Left lung (tissue), 4 donors: ENCODE measurements at regions not wholly inside any gene's neighbourhood (a gene's known extent, or its start where the extent isn't known, plus 50 kb on each side); places are given as distances from the start of the nearest gene placed in this dataset.
"Not testable (repeated sequence)": the region's sequence is repeated elsewhere in the genome, so short reads cannot be mapped to it uniquely, and the experiment has no call there.

Experiments
- ATAC-seq: fragments of 200-7000 bp; cut with Tn5 transposase; one replicate; pipeline ENCODE4 v1.9.1; 2020; ENCODE audit warnings: moderate library complexity
- DNase-seq, 4 donors: peaks; one replicate each; pipeline ENCODE4 v3.0.0-alpha.2; 2013 to 2020
- H3K27ac ChIP-seq, 2 donors: fragments of 200-600 bp; sonication (generic) in 1 of 2; one replicate each; pipeline versions ENCODE4 v1.5.0 to v1.8.0; 2020 to 2021
- H3K27me3 ChIP-seq, 2 donors: fragments of 200-600 bp; sonication (generic) in 1 of 2; one replicate each; pipeline versions ENCODE4 v1.5.0 to v1.8.0; 2020 to 2021
- H3K36me3 ChIP-seq, 2 donors: fragments of 200-600 bp; sonication (generic) in 1 of 2; one replicate each; pipeline versions ENCODE4 v1.5.0 to v1.8.0; 2020 to 2021
- H3K4me1 ChIP-seq, 2 donors: fragments of 200-600 bp; one replicate each; pipeline ENCODE4 v1.8.0; 2021
- H3K4me3 ChIP-seq, 2 donors: fragments of 200-600 bp; sonication (generic) in 1 of 2; one replicate each; pipeline versions ENCODE4 v1.5.0 to v1.8.0; 2020 to 2021; ENCODE audit warnings: mild to moderate bottlenecking in 1 of 2
- H3K9me3 ChIP-seq, 2 donors: fragments of 200-600 bp; sonication (generic) in 1 of 2; one replicate each; pipeline versions ENCODE4 v1.5.0 to v1.8.0; 2020 to 2021
- CTCF ChIP-seq, 2 donors: fragments of 200-600 bp; sonication (generic) in 1 of 2; IDR thresholded peaks; one replicate each; pipeline versions ENCODE4 v1.5.0 to v1.8.0; 2021; ENCODE audit warnings: antibody characterized with exemption in 2 of 2
- intact Hi-C, 2 donors: fragments of 100-400 bp; cut with DNase I; formaldehyde crosslinking; loops; one replicate each; pipeline versions ENCODE4 v1.11.2 to v1.14.2; 2022
- donor health status: DM: no; HTN: yes; CAD: no.
- donor health status: DM: no; HTN: no; CAD: no.

- H3K27me3 ChIP-seq, result no peaks in the 10 kb centered on the region
- ATAC-seq, result no peak
- no peaks in the 10 kb centered on the region for H3K4me1 ChIP-seq
- no peaks in the 10 kb centered on the region for H3K9me3 ChIP-seq
- DNase-seq, result no peak
- no peak overlapping the region for H3K27ac ChIP-seq
- intact Hi-C loops, result no loop called here
- no peak for TF ChIP-seq CTCF (IDR thresholded peaks at IDR 0.05)
- H3K4me3 ChIP-seq, result no peak overlapping the region
- H3K36me3 ChIP-seq, result no peaks in the 10 kb centered on the region
Measured at GRCh38 chr9:81801190-81801589, 111.8 kb upstream of the TLE1 start.

- intact Hi-C loops, result no loop called here
- TF ChIP-seq CTCF (IDR thresholded peaks at IDR 0.05), result no peak
- ATAC-seq (no peak), DNase-seq (no peak)
- H3K27me3 ChIP-seq, result no peaks in the 10 kb centered on the region
- no peaks in the 10 kb centered on the region for H3K9me3 ChIP-seq
- no peak overlapping the region for H3K4me3 ChIP-seq
- no peak overlapping the region for H3K27ac ChIP-seq
- H3K36me3 ChIP-seq, result no peaks in the 10 kb centered on the region
- no peaks in the 10 kb centered on the region for H3K4me1 ChIP-seq
Measured at GRCh38 chr9:81804306-81804705, 115.0 kb upstream of the TLE1 start.

- ATAC-seq, H3K27me3 ChIP-seq, intact Hi-C loops, H3K4me1 ChIP-seq, H3K27ac ChIP-seq, H3K9me3 ChIP-seq, H3K4me3 ChIP-seq, H3K36me3 ChIP-seq, DNase-seq: not testable (repeated sequence)
Measured at GRCh38 chr9:81811688-81812087, 116.5 kb upstream of the SPATA31D4 start.

- H3K27ac ChIP-seq, result no peak overlapping the region
Measured at GRCh38 chr9:81814401-81814793, 113.8 kb upstream of the SPATA31D4 start.

GRCh38 chr9:81814794-81815464 lies 113.3 kb upstream of the SPATA31D4 start:
- no peaks in the 10 kb centered on the region for H3K9me3 ChIP-seq
- no peaks in the 10 kb centered on the region for H3K36me3 ChIP-seq
- intact Hi-C loops, result no loop called here
- H3K4me3 ChIP-seq, result no peak overlapping the region
- H3K27me3 ChIP-seq, result no peaks in the 10 kb centered on the region
- no peak for TF ChIP-seq CTCF (IDR thresholded peaks at IDR 0.05)
- H3K27ac ChIP-seq, result no peak overlapping the region
- ATAC-seq, result no peak
- no peaks in the 10 kb centered on the region for H3K4me1 ChIP-seq
- DNase-seq, result no peak

More at GRCh38 chr9:81814401-81814793, 113.8 kb upstream of the SPATA31D4 start:
- TF ChIP-seq CTCF (IDR thresholded peaks at IDR 0.05), result no peak
- no peaks in the 10 kb centered on the region for H3K9me3 ChIP-seq
- H3K27me3 ChIP-seq, result no peaks in the 10 kb centered on the region
- no peak overlapping the region for H3K4me3 ChIP-seq
- ATAC-seq, result no peak
- no peaks in the 10 kb centered on the region for H3K36me3 ChIP-seq
- intact Hi-C loops, result no loop called here
- DNase-seq, result no peak
- no peaks in the 10 kb centered on the region for H3K4me1 ChIP-seq

- no peaks in the 10 kb centered on the region for H3K27me3 ChIP-seq
- no peak for TF ChIP-seq CTCF (IDR thresholded peaks at IDR 0.05)
- H3K36me3 ChIP-seq, result no peaks in the 10 kb centered on the region
- no peaks in the 10 kb centered on the region for H3K4me1 ChIP-seq
- no peak for ATAC-seq
- no peak overlapping the region for H3K4me3 ChIP-seq
- no peak overlapping the region for H3K27ac ChIP-seq
- intact Hi-C loops, result no loop called here
- no peaks in the 10 kb centered on the region for H3K9me3 ChIP-seq
- no peak for DNase-seq
Measured at GRCh38 chr9:81815781-81816180, 112.4 kb upstream of the SPATA31D4 start.
